Adrenal gland (tissue), 5 donors: ENCODE measurements at regions not wholly inside any gene's neighbourhood (a gene's known extent, or its start where the extent isn't known, plus 50 kb on each side); places are given as distances from the start of the nearest gene placed in this dataset.
"Not testable (repeated sequence)": the region's sequence is repeated elsewhere in the genome, so short reads cannot be mapped to it uniquely, and the experiment has no call there.

ENCODE experiments used
- CTCF ChIP-seq, 6 experiments: fragments of 450-650 bp in 4 of 6; fragments of 200-600 bp in 2 of 6; sonication (generic) in 1 of 6; IDR thresholded peaks; 1 replicate in 5 of 6; 2 replicates in 1 of 6; pipeline versions ENCODE4 v1.5.1 to v1.8.0; 2016 to 2021; ENCODE audit warnings: antibody characterized with exemption in 6 of 6, mild to moderate bottlenecking in 2 of 6, moderate library complexity in 1 of 6
- POLR2A ChIP-seq, 2 donors: fragments of 450-650 bp; IDR thresholded peaks; one replicate each; pipeline ENCODE4 v1.6.1; 2017; ENCODE audit warnings: antibody characterized with exemption in 2 of 2, mild to moderate bottlenecking in 2 of 2, moderate library complexity in 1 of 2
- donor health status: DM: no; HTN: no; CAD: no.

GRCh38 chr5:3323966-3324365, 271.7 kb upstream of the IRX1 start:
- TF ChIP-seq POLR2A, CTCF (IDR thresholded peaks at IDR 0.05): not testable (repeated sequence)
